Fibroblast of lung (primary cell): ENCODE measurements at regions not wholly inside any gene's neighbourhood (a gene's known extent, or its start where the extent isn't known, plus 50 kb on each side); places are given as distances from the start of the nearest gene placed in this dataset.

ENCODE experiments used
- DNase-seq, 2 donors: peaks; one replicate each; pipeline versions ENCODE4 v3.0.0 to v3.0.0-alpha.2; 2010; ENCODE audit warnings: low read depth in 2 of 2
- H2AFZ ChIP-seq: 2 replicates; pipeline ENCODE4 v1.5.1; 2012; ENCODE audit warnings: low read length, control low read depth, inconsistent platforms
- H3K27ac ChIP-seq: 2 replicates; pipeline ENCODE4 v1.5.1; 2011; ENCODE audit warnings: low read length, control low read depth; ENCODE audit not compliant: insufficient read depth
- H3K27me3 ChIP-seq: 2 replicates; pipeline ENCODE4 v1.5.1; 2011; ENCODE audit warnings: mild to moderate bottlenecking, low read length; ENCODE audit not compliant: control insufficient read depth, insufficient read depth
- H3K36me3 ChIP-seq: 2 replicates; pipeline ENCODE4 v1.5.1; 2011; ENCODE audit warnings: low read length; ENCODE audit not compliant: control insufficient read depth, insufficient read depth
- H3K4me1 ChIP-seq: 2 replicates; pipeline ENCODE4 v1.5.1; 2011; ENCODE audit warnings: low read length; ENCODE audit not compliant: control insufficient read depth, insufficient read depth; ENCODE audit errors: extremely low read depth
- H3K4me2 ChIP-seq: 2 replicates; pipeline ENCODE4 v1.5.1; 2011; ENCODE audit warnings: low read length, control low read depth; ENCODE audit not compliant: insufficient read depth; ENCODE audit errors: extremely low read depth
- H3K4me3 ChIP-seq, 4 experiments: fragments of 200-600 bp in 1 of 4; sonication (generic) in 1 of 4; replicated peaks in 1 of 4; 2 replicates each; pipeline ENCODE4 v1.5.1; 2011 to 2016; ENCODE audit warnings: low read length in 4 of 4, low read depth in 3 of 4, mild to moderate bottlenecking in 3 of 4, control low read depth in 2 of 4, inconsistent platforms in 1 of 4, mixed read lengths in 1 of 4; ENCODE audit not compliant: insufficient read depth in 1 of 4; ENCODE audit errors: control extremely low read depth in 1 of 4
- H3K79me2 ChIP-seq: 2 replicates; pipeline ENCODE4 v1.5.1; 2012; ENCODE audit warnings: mild to moderate bottlenecking, low read length, inconsistent platforms; ENCODE audit not compliant: control insufficient read depth, insufficient read depth
- H3K9ac ChIP-seq: 2 replicates; pipeline ENCODE4 v1.5.1; 2011; ENCODE audit warnings: mild to moderate bottlenecking, low read length, control low read depth; ENCODE audit not compliant: insufficient read depth
- H3K9me3 ChIP-seq: 2 replicates; pipeline ENCODE4 v1.5.1; 2012; ENCODE audit warnings: low read depth, low read length; ENCODE audit not compliant: control insufficient read depth, insufficient read depth
- H4K20me1 ChIP-seq: 2 replicates; pipeline ENCODE4 v1.5.1; 2011; ENCODE audit warnings: low read length; ENCODE audit not compliant: control insufficient read depth, insufficient read depth; ENCODE audit errors: extremely low read depth
- CTCF ChIP-seq, 2 donors: IDR thresholded peaks in 1 of 2; conservative IDR thresholded peaks in 1 of 2; 1 replicate in 1 of 2; 2 replicates in 1 of 2; pipeline ENCODE4 v1.5.1; 2011 to 2012; ENCODE audit warnings: low read length in 2 of 2, control low read depth in 1 of 2, inconsistent platforms in 1 of 2, low read depth in 1 of 2, mild to moderate bottlenecking in 1 of 2
- EZH2 ChIP-seq: IDR thresholded peaks from 2 replicates; pipeline ENCODE4 v1.5.1; 2012; ENCODE audit warnings: low read length, control low read depth, mild to moderate bottlenecking; ENCODE audit errors: missing control alignments

- no peak for DNase-seq
- H3K9ac ChIP-seq: no peak overlapping the region
- no peaks in the 10 kb centered on the region for H3K4me1 ChIP-seq
- no peaks in the 10 kb centered on the region for H4K20me1 ChIP-seq
- no peak for TF ChIP-seq CTCF (conservative IDR thresholded peaks at IDR 0.05 in 1 of 2, IDR thresholded peaks at IDR 0.05 in 1 of 2; ENCODE audit: low read depth in 1 of 2, low read length in 2 of 2)
- TF ChIP-seq EZH2: no peak
- no peaks in the 10 kb centered on the region for H3K9me3 ChIP-seq
- no peaks in the 10 kb centered on the region for H3K36me3 ChIP-seq
- H3K4me3 ChIP-seq: no peak overlapping the region
- no peak overlapping the region for H2AFZ ChIP-seq
- no peak overlapping the region for H3K4me2 ChIP-seq
- no peaks in the 10 kb centered on the region for H3K79me2 ChIP-seq
- H3K27ac ChIP-seq: no peak overlapping the region
- H3K27me3 ChIP-seq: no peaks in the 10 kb centered on the region
Measured at GRCh38 chr5:89443508-89443907, 560.5 kb upstream of the MEF2C start.

GRCh38 chr5:89441965-89442364 is 559.0 kb upstream of the MEF2C start:
- no peak for DNase-seq
- H4K20me1 ChIP-seq: no peaks in the 10 kb centered on the region
- no peaks in the 10 kb centered on the region for H3K4me1 ChIP-seq
- no peak overlapping the region for H3K4me3 ChIP-seq
- H3K27ac ChIP-seq: no peak overlapping the region
- H2AFZ ChIP-seq: no peak overlapping the region
- H3K36me3 ChIP-seq: no peaks in the 10 kb centered on the region
- no peaks in the 10 kb centered on the region for H3K79me2 ChIP-seq
- H3K27me3 ChIP-seq: no peaks in the 10 kb centered on the region
- no peak overlapping the region for H3K4me2 ChIP-seq
- TF ChIP-seq EZH2: no peak
- no peak for TF ChIP-seq CTCF (conservative IDR thresholded peaks at IDR 0.05 in 1 of 2, IDR thresholded peaks at IDR 0.05 in 1 of 2; ENCODE audit: low read depth in 1 of 2, low read length in 2 of 2)
- no peak overlapping the region for H3K9ac ChIP-seq
- H3K9me3 ChIP-seq: no peaks in the 10 kb centered on the region

GRCh38 chr5:89440670-89441069 is 557.7 kb upstream of the MEF2C start:
- Histone ChIP-seq H3K9me3 (no peaks in the 10 kb centered on the region), H3K9ac (no peak overlapping the region), H3K4me3 (no peak overlapping the region), H3K4me2 (no peak overlapping the region), H3K79me2 (no peaks in the 10 kb centered on the region), H3K36me3 (no peaks in the 10 kb centered on the region), H3K27me3 (no peaks in the 10 kb centered on the region), H3K4me1 (no peaks in the 10 kb centered on the region), H3K27ac (no peak overlapping the region), H2AFZ (no peak overlapping the region), H4K20me1 (no peaks in the 10 kb centered on the region)
- DNase-seq: no peak
- no peak for TF ChIP-seq EZH2
- no peak for TF ChIP-seq CTCF (conservative IDR thresholded peaks at IDR 0.05 in 1 of 2, IDR thresholded peaks at IDR 0.05 in 1 of 2; ENCODE audit: low read depth in 1 of 2, low read length in 2 of 2)
